MM.1S (cell line): ENCODE measurements at regions not wholly inside any gene's neighbourhood (a gene's known extent, or its start where the extent isn't known, plus 50 kb on each side); places are given as distances from the start of the nearest gene placed in this dataset.

Experiments
- DNase-seq: peaks from one replicate; pipeline ENCODE4 v3.0.0-alpha.2; 2015
- H2AFZ ChIP-seq: fragments of 300-600 bp; sonication (generic); 2 replicates; pipeline ENCODE4 v1.6.0; 2016; ENCODE audit warnings: antibody characterized with exemption, low read length
- H3F3A ChIP-seq: fragments of 300-600 bp; sonication (generic); 2 replicates; pipeline ENCODE4 v1.6.1; 2016; ENCODE audit warnings: mild to moderate bottlenecking, antibody characterized with exemption, low read length, moderate library complexity, mixed read lengths; ENCODE audit not compliant: insufficient read depth
- H3K27ac ChIP-seq: fragments of 300-600 bp; sonication (generic); 2 replicates; pipeline ENCODE4 v1.5.1; 2016; ENCODE audit warnings: mild to moderate bottlenecking, low read length
- H3K27me3 ChIP-seq: fragments of 300-600 bp; sonication (generic); replicated peaks from 2 replicates; pipeline ENCODE4 v1.6.0; 2016; ENCODE audit warnings: low read length; ENCODE audit not compliant: insufficient read depth
- H3K36me3 ChIP-seq: fragments of 300-600 bp; sonication (generic); replicated peaks from 2 replicates; pipeline ENCODE4 v1.6.1; 2016; ENCODE audit warnings: mild to moderate bottlenecking, low read length, mixed read lengths; ENCODE audit not compliant: insufficient read depth
- H3K4me1 ChIP-seq: fragments of 300-600 bp; sonication (generic); 2 replicates; pipeline ENCODE4 v1.6.1; 2016; ENCODE audit warnings: low read length, mixed read lengths
- H3K4me2 ChIP-seq: fragments of 300-600 bp; sonication (generic); 2 replicates; pipeline ENCODE4 v1.6.0; 2016; ENCODE audit warnings: low read depth, low read length
- H3K4me3 ChIP-seq: fragments of 300-600 bp; sonication (generic); 2 replicates; pipeline ENCODE4 v1.5.1; 2016; ENCODE audit warnings: low read length, mixed read lengths
- H3K79me2 ChIP-seq: fragments of 300-600 bp; sonication (generic); 2 replicates; pipeline ENCODE4 v1.6.1; 2016; ENCODE audit warnings: mixed run types, low read length, mixed read lengths
- H3K9ac ChIP-seq: fragments of 300-600 bp; sonication (generic); 2 replicates; pipeline ENCODE4 v1.6.1; 2016; ENCODE audit warnings: low read length, mixed read lengths
- H3K9me2 ChIP-seq: fragments of 300-600 bp; sonication (generic); replicated peaks from 2 replicates; pipeline ENCODE4 v1.6.1; 2016; ENCODE audit warnings: mild to moderate bottlenecking, low read length, mixed read lengths; ENCODE audit not compliant: insufficient read depth
- H3K9me3 ChIP-seq: fragments of 300-600 bp; sonication (generic); replicated peaks from 2 replicates; pipeline ENCODE4 v1.6.1; 2016; ENCODE audit warnings: mild to moderate bottlenecking, low read length, mixed read lengths; ENCODE audit not compliant: insufficient read depth
- H4K20me1 ChIP-seq: fragments of 300-600 bp; sonication (generic); 2 replicates; pipeline ENCODE4 v1.6.1; 2016; ENCODE audit warnings: mild to moderate bottlenecking, low read length, moderate library complexity, mixed read lengths; ENCODE audit not compliant: insufficient read depth
- EZH2 ChIP-seq: fragments of 300-600 bp; sonication (generic); optimal IDR thresholded peaks from 2 replicates; pipeline ENCODE3; 2017; ENCODE audit warnings: low read depth, mild to moderate bottlenecking, antibody characterized with exemption, low read length, mixed read lengths
- EZH2phosphoT487 ChIP-seq: fragments of 300-600 bp; sonication (generic); IDR thresholded peaks from 2 replicates; pipeline ENCODE4 v1.6.1; 2018; ENCODE audit warnings: antibody characterized with exemption, low read length
- TF ChIP-seq, protein P1 (sequence below): fragments of 300-600 bp; sonication (generic); IDR thresholded peaks from 2 replicates; pipeline ENCODE4 v1.5.1; 2016; ENCODE audit warnings: antibody characterized with exemption, low read length, mixed read lengths

DNA sequence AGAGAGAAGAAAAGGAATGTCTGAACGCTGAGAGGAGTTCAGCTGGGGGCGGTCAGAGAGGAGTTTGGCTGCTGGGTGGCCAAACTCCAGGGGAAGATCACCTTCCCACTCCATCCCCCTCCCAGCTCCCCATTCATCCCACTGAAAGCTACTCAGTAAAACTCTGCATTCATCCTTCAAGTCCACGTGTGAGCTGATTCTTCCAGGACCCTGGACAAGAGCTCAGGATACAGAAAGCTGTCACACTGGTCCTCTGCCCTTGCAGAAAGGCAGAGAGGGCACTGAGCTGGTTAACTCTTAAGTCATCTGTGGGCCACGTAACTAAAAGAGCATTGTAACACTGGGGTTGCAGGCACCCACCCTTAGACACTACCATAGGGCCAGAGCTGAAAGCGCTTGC, 132.1 kb upstream of the ARL4C start:
- H3K4me3 ChIP-seq = no peak overlapping the region
- no peak overlapping the region for H3K4me2 ChIP-seq
- H3K9me3 ChIP-seq = no peaks in the 10 kb centered on the region
- H4K20me1 ChIP-seq = no peaks in the 10 kb centered on the region
- H3K27ac ChIP-seq = no peak overlapping the region
- H3K27me3 ChIP-seq = no peaks in the 10 kb centered on the region
- no peak overlapping the region for H2AFZ ChIP-seq
- no peak for DNase-seq
- H3K9ac ChIP-seq = no peak overlapping the region
- no peaks in the 10 kb centered on the region for H3K79me2 ChIP-seq
- TF ChIP-seq, protein P1, sequence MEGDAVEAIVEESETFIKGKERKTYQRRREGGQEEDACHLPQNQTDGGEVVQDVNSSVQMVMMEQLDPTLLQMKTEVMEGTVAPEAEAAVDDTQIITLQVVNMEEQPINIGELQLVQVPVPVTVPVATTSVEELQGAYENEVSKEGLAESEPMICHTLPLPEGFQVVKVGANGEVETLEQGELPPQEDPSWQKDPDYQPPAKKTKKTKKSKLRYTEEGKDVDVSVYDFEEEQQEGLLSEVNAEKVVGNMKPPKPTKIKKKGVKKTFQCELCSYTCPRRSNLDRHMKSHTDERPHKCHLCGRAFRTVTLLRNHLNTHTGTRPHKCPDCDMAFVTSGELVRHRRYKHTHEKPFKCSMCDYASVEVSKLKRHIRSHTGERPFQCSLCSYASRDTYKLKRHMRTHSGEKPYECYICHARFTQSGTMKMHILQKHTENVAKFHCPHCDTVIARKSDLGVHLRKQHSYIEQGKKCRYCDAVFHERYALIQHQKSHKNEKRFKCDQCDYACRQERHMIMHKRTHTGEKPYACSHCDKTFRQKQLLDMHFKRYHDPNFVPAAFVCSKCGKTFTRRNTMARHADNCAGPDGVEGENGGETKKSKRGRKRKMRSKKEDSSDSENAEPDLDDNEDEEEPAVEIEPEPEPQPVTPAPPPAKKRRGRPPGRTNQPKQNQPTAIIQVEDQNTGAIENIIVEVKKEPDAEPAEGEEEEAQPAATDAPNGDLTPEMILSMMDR = no peak
- TF ChIP-seq EZH2phosphoT487 (no peak), EZH2 (no peak)
- H3K4me1 ChIP-seq = no peaks in the 10 kb centered on the region
- H3K9me2 ChIP-seq = no peaks in the 10 kb centered on the region
- no peaks in the 10 kb centered on the region for H3F3A ChIP-seq
- no peaks in the 10 kb centered on the region for H3K36me3 ChIP-seq

DNA sequence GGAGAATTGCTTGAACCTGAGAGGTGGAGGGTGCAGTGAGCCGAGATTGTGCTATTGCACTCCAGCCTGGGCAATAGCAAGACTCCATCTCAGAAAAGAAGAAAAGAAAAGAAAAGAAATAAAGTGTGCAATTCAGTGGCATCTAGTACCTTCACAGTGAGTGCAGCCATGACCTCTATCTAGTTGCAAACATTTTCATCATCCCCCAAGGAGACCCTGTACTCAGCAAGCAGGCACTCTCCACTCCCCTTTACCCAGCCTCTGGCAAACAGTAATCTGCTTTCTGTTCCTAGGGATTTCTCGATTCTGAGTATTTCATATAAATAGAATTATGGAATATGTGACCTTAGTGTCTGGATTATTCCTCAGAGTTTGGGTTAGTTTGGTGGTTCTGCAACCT, 130.4 kb upstream of the ARL4C start:
- no peaks in the 10 kb centered on the region for H3K9me2 ChIP-seq
- no peaks in the 10 kb centered on the region for H3F3A ChIP-seq
- no peaks in the 10 kb centered on the region for H3K9me3 ChIP-seq
- H3K27ac ChIP-seq = no peak overlapping the region
- H3K4me1 ChIP-seq = no peaks in the 10 kb centered on the region
- no peaks in the 10 kb centered on the region for H3K27me3 ChIP-seq
- no peaks in the 10 kb centered on the region for H3K36me3 ChIP-seq
- no peaks in the 10 kb centered on the region for H4K20me1 ChIP-seq
- DNase-seq = no peak
- no peak overlapping the region for H3K9ac ChIP-seq
- TF ChIP-seq, protein P1 = no peak
- TF ChIP-seq EZH2phosphoT487 (no peak), EZH2 (no peak)
- no peak overlapping the region for H3K4me3 ChIP-seq
- H3K4me2 ChIP-seq = no peak overlapping the region
- H3K79me2 ChIP-seq = no peaks in the 10 kb centered on the region
- H2AFZ ChIP-seq = no peak overlapping the region

DNA sequence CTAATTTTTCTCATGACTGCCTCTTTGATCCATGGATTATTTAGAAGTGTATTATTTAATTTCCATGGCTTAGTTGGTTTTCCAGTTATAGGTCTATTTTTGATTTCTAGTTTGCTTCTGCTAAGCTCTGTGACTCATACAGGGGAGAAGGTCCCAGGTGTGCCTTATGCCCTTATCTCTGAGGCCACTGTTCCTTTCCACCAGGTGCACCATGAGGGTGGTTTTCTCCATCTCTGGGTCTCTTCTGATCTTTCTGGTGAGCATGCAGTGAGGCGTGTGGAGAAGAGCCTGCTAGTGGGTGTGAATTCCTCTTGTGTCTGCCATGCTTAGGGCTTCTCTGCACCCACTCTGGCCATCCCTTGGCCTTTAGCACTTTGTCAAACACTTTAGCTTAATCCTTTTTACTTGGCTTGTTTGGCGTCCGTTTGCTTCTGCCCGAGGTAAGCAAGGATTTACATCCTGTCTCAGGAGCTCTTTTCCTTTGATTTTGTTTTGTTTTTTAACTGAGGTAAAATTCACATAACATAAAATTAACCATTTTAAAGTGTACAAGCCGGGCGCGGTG, 129.8 kb upstream of the ARL4C start:
- H4K20me1 ChIP-seq = no peaks in the 10 kb centered on the region
- no peak overlapping the region for H3K4me3 ChIP-seq
- H3K9me2 ChIP-seq = no peaks in the 10 kb centered on the region
- H3K79me2 ChIP-seq = no peaks in the 10 kb centered on the region
- no peak overlapping the region for H2AFZ ChIP-seq
- H3K9ac ChIP-seq = no peak overlapping the region
- no peaks in the 10 kb centered on the region for H3K27me3 ChIP-seq
- H3K36me3 ChIP-seq = no peaks in the 10 kb centered on the region
- TF ChIP-seq EZH2phosphoT487 (no peak), EZH2 (no peak)
- TF ChIP-seq, protein P1 = no peak
- no peak overlapping the region for H3K27ac ChIP-seq
- DNase-seq = no peak
- H3F3A ChIP-seq = no peaks in the 10 kb centered on the region
- H3K4me2 ChIP-seq = no peak overlapping the region
- H3K4me1 ChIP-seq = no peaks in the 10 kb centered on the region
- H3K9me3 ChIP-seq = no peaks in the 10 kb centered on the region
